Stimulated activated naive CD8-positive, alpha-beta T cell treated with anti-CD3 and anti-CD28 coated beads, Interleukin-15, Interleukin-2, amounts not matched to agents 100 U/mL and 50 U/mL, for 24 hours (primary cell): ENCODE measurements at regions not wholly inside any gene's neighbourhood (a gene's known extent, or its start where the extent isn't known, plus 50 kb on each side); places are given as distances from the start of the nearest gene placed in this dataset.

Source experiments
- ATAC-seq: fragments of 150-1000 bp; cut with Tn5 transposase; one replicate; pipeline ENCODE4 v1.10.0; 2021
- DNase-seq: peaks from one replicate; pipeline ENCODE4 v3.0.0; 2021

- ATAC-seq = no peak
- no peak for DNase-seq
Measured at GRCh38 chrX:107502316-107502715, 52.9 kb downstream of the FRMPD3 start.

GRCh38 chrX:107504006-107504405 lies 54.6 kb downstream of the FRMPD3 start:
- no peak for DNase-seq
- ATAC-seq = no peak

- ATAC-seq (no peak), DNase-seq (no peak)
Measured at GRCh38 chrX:107505223-107505622, 55.8 kb downstream of the FRMPD3 start.

GRCh38 chrX:107506596-107507031 lies 57.2 kb downstream of the FRMPD3 start:
- ATAC-seq (no peak), DNase-seq (no peak)

GRCh38 chrX:107507093-107507743 lies 57.8 kb downstream of the FRMPD3 start:
- DNase-seq (no peak), ATAC-seq (no peak)

- DNase-seq (no peak), ATAC-seq (no peak)
Measured at GRCh38 chrX:107507744-107508117, 58.3 kb downstream of the FRMPD3 start.

- ATAC-seq = no peak
Measured at GRCh38 chrX:107508925-107509324, 59.5 kb downstream of the FRMPD3 start.

GRCh38 chrX:107514944-107515343 lies 65.5 kb downstream of the FRMPD3 start:
- no peak for ATAC-seq
- DNase-seq = no peak

More at GRCh38 chrX:107508925-107509324, 59.5 kb downstream of the FRMPD3 start:
- no peak for DNase-seq

- ATAC-seq (no peak), DNase-seq (no peak)
Measured at GRCh38 chrX:107521877-107522586, 72.6 kb downstream of the FRMPD3 start.

- no peak for DNase-seq
- ATAC-seq = no peak
Measured at GRCh38 chrX:107522901-107523300, 73.4 kb downstream of the FRMPD3 start.

- ATAC-seq (no peak), DNase-seq (no peak)
Measured at GRCh38 chrX:107526141-107526540, 76.7 kb downstream of the FRMPD3 start.

- DNase-seq (no peak), ATAC-seq (no peak)
Measured at GRCh38 chrX:107530141-107530540, 80.7 kb downstream of the FRMPD3 start.

- ATAC-seq = no peak
- DNase-seq = peak; percentile 33
Measured at GRCh38 chrX:107537815-107538214, 88.4 kb downstream of the FRMPD3 start.

GRCh38 chrX:107541244-107541643 lies 87.1 kb upstream of the PRPS1 start:
- DNase-seq (no peak), ATAC-seq (no peak)

- no peak for ATAC-seq
- no peak for DNase-seq
Measured at GRCh38 chrX:107542040-107542439, 86.3 kb upstream of the PRPS1 start.

- DNase-seq (no peak), ATAC-seq (no peak)
Measured at GRCh38 chrX:107542500-107542899, 85.8 kb upstream of the PRPS1 start.

GRCh38 chrX:107547621-107548020 lies 80.7 kb upstream of the PRPS1 start:
- no peak for ATAC-seq
- no peak for DNase-seq

GRCh38 chrX:107548775-107549174 lies 79.5 kb upstream of the PRPS1 start:
- DNase-seq (no peak), ATAC-seq (no peak)

GRCh38 chrX:107549504-107549903 lies 78.8 kb upstream of the PRPS1 start:
- DNase-seq = peak; percentile 5
- ATAC-seq = peak; percentile 28

- no peak for ATAC-seq
- no peak for DNase-seq
Measured at GRCh38 chrX:107551546-107551945, 76.8 kb upstream of the PRPS1 start.

GRCh38 chrX:107552930-107553329 lies 75.4 kb upstream of the PRPS1 start:
- DNase-seq (no peak), ATAC-seq (no peak)

GRCh38 chrX:107556967-107557366 lies 71.3 kb upstream of the PRPS1 start:
- ATAC-seq = no peak
- no peak for DNase-seq

GRCh38 chrX:107559506-107559905 lies 68.8 kb upstream of the PRPS1 start:
- DNase-seq (no peak), ATAC-seq (no peak)

GRCh38 chrX:107560041-107560440 lies 68.3 kb upstream of the PRPS1 start:
- no peak for ATAC-seq
- no peak for DNase-seq
